Keratinocyte (primary cell): ENCODE measurements at regions not wholly inside any gene's neighbourhood (a gene's known extent, or its start where the extent isn't known, plus 50 kb on each side); places are given as distances from the start of the nearest gene placed in this dataset.

Experiments
- DNase-seq: peaks from one replicate; pipeline ENCODE4 v3.0.0-alpha.2; 2011; ENCODE audit warnings: low read depth, missing footprints, low spot score
- FAIRE-seq: peaks from 2 replicates; lab custom pipeline; 2011; peaks lifted over from hg19 to GRCh38; lab: Jason Lieb, UNC
- H2AFZ ChIP-seq: 2 replicates; pipeline ENCODE4 v1.6.0; 2012; ENCODE audit warnings: low read length, control low read depth, inconsistent platforms; ENCODE audit not compliant: control insufficient read depth
- H3K27ac ChIP-seq: 2 replicates; pipeline ENCODE4 v1.5.1; 2011; ENCODE audit warnings: low read length; ENCODE audit not compliant: control insufficient read depth, insufficient read depth
- H3K27me3 ChIP-seq: 3 replicates; pipeline ENCODE4 v1.6.0; 2011; ENCODE audit warnings: low read length; ENCODE audit not compliant: control insufficient read depth, insufficient read depth; ENCODE audit errors: extremely low read depth
- H3K36me3 ChIP-seq, 2 experiments: 2 replicates in 1 of 2; 3 replicates in 1 of 2; pipeline ENCODE4 v1.5.1; 2011; ENCODE audit warnings: low read length in 2 of 2, mild to moderate bottlenecking in 1 of 2; ENCODE audit not compliant: control insufficient read depth in 2 of 2, insufficient read depth in 2 of 2; ENCODE audit errors: extremely low read depth in 1 of 2
- H3K4me1 ChIP-seq: 3 replicates; pipeline ENCODE4 v1.5.1; 2011; ENCODE audit warnings: low read length; ENCODE audit not compliant: control insufficient read depth, insufficient read depth; ENCODE audit errors: extremely low read depth
- H3K4me2 ChIP-seq: 3 replicates; pipeline ENCODE4 v1.6.0; 2011; ENCODE audit warnings: low read depth, low read length; ENCODE audit not compliant: control insufficient read depth, insufficient read depth; ENCODE audit errors: extremely low read depth
- H3K4me3 ChIP-seq, 3 experiments: fragments of 200-600 bp in 1 of 3; sonication (generic) in 1 of 3; 2 replicates in 2 of 3; 3 replicates in 1 of 3; pipeline ENCODE4 v1.5.1; 2011 to 2016; ENCODE audit warnings: low read length in 3 of 3, mild to moderate bottlenecking in 3 of 3, control low read depth in 2 of 3, inconsistent platforms in 1 of 3, low read depth in 1 of 3, mixed read lengths in 1 of 3, mixed run types in 1 of 3, moderate library complexity in 1 of 3; ENCODE audit not compliant: control insufficient read depth in 2 of 3, insufficient read depth in 2 of 3; ENCODE audit errors: extremely low read depth in 1 of 3
- H3K79me2 ChIP-seq: 2 replicates; pipeline ENCODE4 v1.6.0; 2012; ENCODE audit warnings: low read length; ENCODE audit not compliant: control insufficient read depth, insufficient read depth
- H3K9ac ChIP-seq: 3 replicates; pipeline ENCODE4 v1.6.0; 2011; ENCODE audit warnings: low read length; ENCODE audit not compliant: control insufficient read depth, insufficient read depth; ENCODE audit errors: extremely low read depth
- H3K9me1 ChIP-seq: 3 replicates; pipeline ENCODE4 v1.6.0; 2011; ENCODE audit warnings: low read length; ENCODE audit not compliant: control insufficient read depth, insufficient read depth; ENCODE audit errors: extremely low read depth
- H3K9me3 ChIP-seq: 2 replicates; pipeline ENCODE4 v1.5.1; 2012; ENCODE audit warnings: low read depth, low read length; ENCODE audit not compliant: control insufficient read depth
- H4K20me1 ChIP-seq: 3 replicates; pipeline ENCODE4 v1.6.0; 2011; ENCODE audit warnings: low read length; ENCODE audit not compliant: control insufficient read depth, insufficient read depth; ENCODE audit errors: extremely low read depth
- CTCF ChIP-seq, 3 experiments: IDR thresholded peaks in 1 of 3; conservative IDR thresholded peaks in 1 of 3; optimal IDR thresholded peaks in 1 of 3; 2 replicates in 2 of 3; 3 replicates in 1 of 3; pipeline versions ENCODE3 to v1.5.1; 2011; ENCODE audit warnings: low read length in 3 of 3, mild to moderate bottlenecking in 3 of 3, moderate library complexity in 2 of 3, control low read depth in 1 of 3, inconsistent platforms in 1 of 3; ENCODE audit not compliant: insufficient read depth in 2 of 3; ENCODE audit errors: extremely low read depth in 1 of 3
- EZH2 ChIP-seq: IDR thresholded peaks from one replicate; pipeline ENCODE4 v1.6.1; 2012; ENCODE audit warnings: inconsistent platforms, mild to moderate bottlenecking, low read length, moderate library complexity
- dilution Hi-C: fragments of 300-500 bp; cut with MboI; formaldehyde crosslinking; loops from one replicate; pipeline ENCODE4 v1.7.0; 2020; ENCODE audit warnings: low sequenced_read_pairs; ENCODE audit not compliant: extremely low pct_ligation_motif_present

DNA sequence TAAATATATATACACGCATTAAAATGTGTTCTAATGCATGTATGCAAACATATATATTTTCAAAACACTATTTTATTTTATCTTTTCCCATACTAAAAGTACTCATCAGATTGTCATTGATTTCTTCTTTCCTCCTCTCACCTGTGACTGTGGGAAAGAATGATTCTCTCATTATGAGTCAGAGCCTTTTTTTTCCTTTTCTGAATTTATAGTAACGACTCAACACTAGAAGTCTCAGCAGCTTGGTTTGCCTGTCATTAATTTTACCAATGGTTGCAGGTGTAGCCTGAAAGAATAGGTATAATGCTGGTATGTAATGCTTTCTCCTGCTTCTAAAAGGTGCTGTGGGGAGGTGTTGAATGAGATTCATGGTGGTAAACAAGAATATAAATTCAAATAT is 328.7 kb downstream of the UTRN start:
- H3K27me3 ChIP-seq = no peaks in the 10 kb centered on the region
- H3K79me2 ChIP-seq = no peaks in the 10 kb centered on the region
- H3K9ac ChIP-seq = no peak overlapping the region
- no peaks in the 10 kb centered on the region for H4K20me1 ChIP-seq
- H3K27ac ChIP-seq = no peak overlapping the region
- H3K4me3 ChIP-seq = no peak overlapping the region
- no peaks in the 10 kb centered on the region for H3K9me1 ChIP-seq
- no peak for DNase-seq
- no peak overlapping the region for H2AFZ ChIP-seq
- TF ChIP-seq EZH2 (no peak), CTCF (optimal IDR thresholded peaks at IDR 0.05 in 1 of 3, IDR thresholded peaks at IDR 0.05 in 1 of 3, conservative IDR thresholded peaks at IDR 0.05 in 1 of 3; ENCODE audit: extremely low read depth in 1 of 3, insufficient read depth in 2 of 3, low read length in 3 of 3) (no peak)
- H3K4me1 ChIP-seq = no peaks in the 10 kb centered on the region
- dilution Hi-C loops = no loop called here
- no peaks in the 10 kb centered on the region for H3K36me3 ChIP-seq
- H3K4me2 ChIP-seq = no peak overlapping the region
- no peaks in the 10 kb centered on the region for H3K9me3 ChIP-seq
- FAIRE-seq = no peak

- Histone ChIP-seq H4K20me1 (no peaks in the 10 kb centered on the region), H3K4me3 (no peak overlapping the region), H3K4me2 (no peak overlapping the region), H3K9ac (no peak overlapping the region), H2AFZ (no peak overlapping the region), H3K4me1 (no peaks in the 10 kb centered on the region), H3K9me3 (no peaks in the 10 kb centered on the region), H3K27ac (no peak overlapping the region), H3K36me3 (no peaks in the 10 kb centered on the region), H3K27me3 (no peaks in the 10 kb centered on the region), H3K79me2 (no peaks in the 10 kb centered on the region), H3K9me1 (no peaks in the 10 kb centered on the region)
- TF ChIP-seq CTCF (optimal IDR thresholded peaks at IDR 0.05 in 1 of 3, IDR thresholded peaks at IDR 0.05 in 1 of 3, conservative IDR thresholded peaks at IDR 0.05 in 1 of 3; ENCODE audit: extremely low read depth in 1 of 3, insufficient read depth in 2 of 3, low read length in 3 of 3) (no peak), EZH2 (no peak)
- FAIRE-seq (no peak), DNase-seq (no peak)
- dilution Hi-C loops = no loop called here
Observed at GRCh38 chr6:144615870-144616269, 330.7 kb downstream of the UTRN start.
